ENCODE measurements at regions not wholly inside any gene's neighbourhood (a gene's known extent, or its start where the extent isn't known, plus 50 kb on each side); places are given as distances from the start of the nearest gene placed in this dataset.
A peak's percentile ranks its signal among the peaks of the same experiment; 100 is the strongest.
"Not testable (repeated sequence)": the region's sequence is repeated elsewhere in the genome, so short reads cannot be mapped to it uniquely, and the experiment has no call there.

GRCh38 chrX:112235547-112235946, 153.0 kb upstream of the TRPC5 start:
- DNase-seq (ENCODE audit: insufficient read length, low spot score), result no peak
- no peak for FAIRE-seq
- no peak for TF ChIP-seq CTCF (IDR thresholded peaks at IDR 0.05; ENCODE audit: insufficient read depth, missing control alignments)

DNA sequence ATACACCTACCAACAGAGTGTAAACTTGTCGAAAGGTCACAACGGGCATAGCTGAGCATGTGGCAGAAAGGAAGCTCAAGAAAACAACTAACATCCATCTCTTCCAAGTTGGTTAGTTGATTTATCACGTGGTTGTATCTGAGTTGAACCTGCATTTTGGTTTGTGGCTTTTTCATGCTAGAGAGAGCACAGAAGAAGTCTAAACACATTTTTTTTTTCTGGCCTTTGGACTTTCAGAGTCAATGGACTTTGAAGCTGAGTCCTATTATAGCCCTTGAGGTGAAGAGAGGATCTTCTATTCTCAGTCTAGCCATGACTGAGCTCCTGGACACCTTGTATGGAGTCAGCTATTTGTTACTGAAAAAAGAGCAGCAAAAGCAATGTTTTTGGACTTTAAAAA, 150.6 kb upstream of the TRPC5 start:
- DNase-seq (ENCODE audit: insufficient read length, low spot score) (no peak), FAIRE-seq (no peak)
- no peak for TF ChIP-seq CTCF (IDR thresholded peaks at IDR 0.05; ENCODE audit: insufficient read depth, missing control alignments)

DNA sequence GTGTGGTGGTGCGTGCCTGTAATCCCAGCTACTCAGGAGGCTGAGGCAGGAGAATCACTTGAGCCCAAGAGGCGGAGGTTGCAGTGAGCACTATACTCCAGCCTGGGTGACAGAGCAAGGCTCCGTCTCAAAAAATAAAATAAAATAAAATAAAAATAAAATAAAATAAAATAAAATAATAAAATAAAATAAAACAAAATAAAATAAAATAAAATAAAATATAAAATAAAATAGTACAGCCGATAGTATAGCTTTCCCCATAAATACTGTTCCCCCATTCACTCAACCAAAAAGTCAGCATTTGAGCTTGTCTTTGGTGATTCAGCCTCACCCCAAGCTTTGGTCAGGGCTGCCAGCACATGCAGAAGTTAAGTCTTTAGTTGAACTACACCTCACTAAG, 144.2 kb upstream of the TRPC5 start:
- not testable (repeated sequence) for DNase-seq (ENCODE audit: insufficient read length, low spot score); FAIRE-seq

GRCh38 chrX:112223391-112223790, 140.8 kb upstream of the TRPC5 start:
- no peak for FAIRE-seq

DNA sequence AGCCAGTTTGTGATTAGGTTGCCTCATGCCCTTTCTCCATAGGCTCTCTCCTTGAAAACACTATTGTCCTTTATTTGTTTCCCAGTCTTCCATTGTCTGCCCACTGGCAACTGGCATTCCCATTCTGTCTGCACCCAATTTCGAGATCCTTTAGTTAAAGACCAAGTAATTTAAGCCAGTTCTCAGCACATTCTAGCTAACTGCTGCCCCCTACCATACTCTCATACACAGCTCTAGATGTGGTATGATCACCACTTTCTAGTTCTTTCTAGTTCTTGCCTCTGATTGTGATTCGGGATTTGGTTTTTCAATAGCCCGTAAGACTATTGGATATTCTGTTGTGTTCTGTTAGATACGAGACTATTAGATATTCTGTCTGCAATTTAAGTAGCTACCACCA, 135.8 kb upstream of the TRPC5 start:
- no peak for DNase-seq (ENCODE audit: insufficient read length, low spot score)
- FAIRE-seq, result no peak
- TF ChIP-seq CTCF (IDR thresholded peaks at IDR 0.05; ENCODE audit: insufficient read depth, missing control alignments), result no peak

More at GRCh38 chrX:112223391-112223790, 140.8 kb upstream of the TRPC5 start:
- DNase-seq (ENCODE audit: insufficient read length, low spot score), result no peak
- no peak for TF ChIP-seq CTCF (IDR thresholded peaks at IDR 0.05; ENCODE audit: insufficient read depth, missing control alignments)

DNA sequence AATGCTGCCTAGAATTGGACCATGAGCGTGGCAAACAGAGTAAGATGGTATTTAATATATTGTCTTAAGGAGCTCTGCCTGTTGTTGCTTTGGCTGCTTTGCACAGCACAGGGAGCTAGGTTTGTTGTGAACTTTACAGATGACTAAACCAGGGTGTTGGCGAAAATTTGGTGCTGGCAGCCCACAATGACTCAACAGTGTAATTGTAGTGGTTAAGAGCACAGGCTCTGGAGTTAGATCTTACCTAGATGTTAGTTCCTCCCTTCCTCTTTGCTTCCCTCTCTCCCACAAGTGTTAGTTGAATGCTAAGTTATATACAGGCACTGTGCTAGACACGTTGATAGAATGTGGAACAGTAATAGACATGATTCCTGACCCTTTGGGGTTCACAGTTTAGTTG, 128.9 kb upstream of the TRPC5 start:
- FAIRE-seq, result no peak
- no peak for TF ChIP-seq CTCF (IDR thresholded peaks at IDR 0.05; ENCODE audit: insufficient read depth, missing control alignments)
- DNase-seq (ENCODE audit: insufficient read length, low spot score), result no peak

- FAIRE-seq, result peak; percentile 97
- peak; percentile 11 for DNase-seq (ENCODE audit: insufficient read length, low spot score)
- TF ChIP-seq CTCF (IDR thresholded peaks at IDR 0.05; ENCODE audit: insufficient read depth, missing control alignments), result no peak
Measured at GRCh38 chrX:112197840-112198239, 115.3 kb upstream of the TRPC5 start.

- no peak for TF ChIP-seq CTCF (IDR thresholded peaks at IDR 0.05; ENCODE audit: insufficient read depth, missing control alignments)
- FAIRE-seq (no peak), DNase-seq (ENCODE audit: insufficient read length, low spot score) (no peak)
Measured at GRCh38 chrX:112190646-112191045, 108.1 kb upstream of the TRPC5 start.

GRCh38 chrX:112181361-112181760, 98.8 kb upstream of the TRPC5 start:
- not testable (repeated sequence) for FAIRE-seq; DNase-seq (ENCODE audit: insufficient read length, low spot score)

All from D721Med (cell line).